HG03108 (cell line): ENCODE measurements at regions not wholly inside any gene's neighbourhood (a gene's known extent, or its start where the extent isn't known, plus 50 kb on each side); places are given as distances from the start of the nearest gene placed in this dataset.

Experiments
- ATAC-seq: cut with Tn5 transposase; IDR thresholded peaks from one replicate; pipeline ENCODE4 v1.9.1; 2021; ENCODE audit warnings: moderate library complexity; ENCODE audit not compliant: unreplicated experiment

DNA sequence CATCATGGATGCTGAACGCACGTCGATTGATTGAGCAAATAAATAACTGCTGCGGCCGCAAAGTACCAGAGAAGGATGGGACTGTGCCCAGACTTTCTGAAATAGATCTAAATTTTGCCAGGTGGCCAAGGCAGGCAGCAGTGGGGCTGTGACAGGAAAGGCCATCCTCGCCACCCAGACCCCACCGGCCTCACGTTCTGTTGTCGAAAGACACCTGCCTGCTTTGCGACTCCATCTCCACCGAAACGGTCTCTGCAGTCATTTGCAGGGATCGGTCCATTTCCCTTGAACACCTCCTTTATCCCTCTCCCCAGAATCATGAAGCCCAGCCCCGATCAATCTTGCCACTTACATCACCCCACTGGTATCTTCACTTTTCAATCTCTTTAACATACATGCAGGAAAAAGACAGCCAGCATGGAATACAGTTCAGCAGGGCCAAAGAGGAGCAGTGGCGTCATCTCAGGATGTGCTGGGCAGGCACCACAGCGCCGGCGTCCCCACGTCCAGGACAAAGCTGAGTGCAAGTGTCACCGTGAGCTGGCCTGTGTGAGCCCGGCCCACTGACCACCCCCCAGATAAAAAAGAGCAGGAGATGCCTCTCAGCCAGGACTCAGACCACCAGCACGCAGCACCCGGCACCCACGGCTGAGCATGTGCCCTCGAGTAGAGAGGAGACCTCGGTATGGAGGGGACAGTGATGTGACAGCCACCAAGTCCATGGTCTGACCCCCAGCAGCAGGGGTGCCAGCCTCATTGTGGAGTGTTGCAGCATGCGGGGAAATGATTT, 610.3 kb downstream of the TBC1D22A start:
- no peak for ATAC-seq

DNA sequence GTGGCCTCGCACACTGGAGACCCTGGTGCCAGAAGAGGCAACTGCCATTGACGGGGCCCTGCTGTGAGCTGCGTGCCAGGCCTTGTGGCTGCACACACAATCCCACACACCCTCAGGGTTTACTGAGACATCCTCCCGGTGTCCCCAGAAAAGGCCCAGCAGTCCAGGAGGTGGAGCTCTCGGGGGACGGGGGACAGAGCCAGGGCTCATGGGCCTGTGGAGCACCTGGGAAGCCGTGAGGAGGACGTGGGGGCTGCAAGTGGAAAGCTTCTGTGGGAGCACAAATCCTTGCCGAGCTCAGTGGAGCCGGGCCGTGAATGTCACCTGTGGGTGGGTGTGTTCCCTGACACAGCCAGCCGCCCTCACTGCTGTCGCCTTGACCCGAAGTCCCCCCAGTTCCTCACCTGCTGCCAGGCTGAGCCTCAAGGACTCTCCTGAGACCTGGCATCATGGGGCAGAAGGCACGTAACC, 609.7 kb downstream of the TBC1D22A start:
- ATAC-seq, result no peak

DNA sequence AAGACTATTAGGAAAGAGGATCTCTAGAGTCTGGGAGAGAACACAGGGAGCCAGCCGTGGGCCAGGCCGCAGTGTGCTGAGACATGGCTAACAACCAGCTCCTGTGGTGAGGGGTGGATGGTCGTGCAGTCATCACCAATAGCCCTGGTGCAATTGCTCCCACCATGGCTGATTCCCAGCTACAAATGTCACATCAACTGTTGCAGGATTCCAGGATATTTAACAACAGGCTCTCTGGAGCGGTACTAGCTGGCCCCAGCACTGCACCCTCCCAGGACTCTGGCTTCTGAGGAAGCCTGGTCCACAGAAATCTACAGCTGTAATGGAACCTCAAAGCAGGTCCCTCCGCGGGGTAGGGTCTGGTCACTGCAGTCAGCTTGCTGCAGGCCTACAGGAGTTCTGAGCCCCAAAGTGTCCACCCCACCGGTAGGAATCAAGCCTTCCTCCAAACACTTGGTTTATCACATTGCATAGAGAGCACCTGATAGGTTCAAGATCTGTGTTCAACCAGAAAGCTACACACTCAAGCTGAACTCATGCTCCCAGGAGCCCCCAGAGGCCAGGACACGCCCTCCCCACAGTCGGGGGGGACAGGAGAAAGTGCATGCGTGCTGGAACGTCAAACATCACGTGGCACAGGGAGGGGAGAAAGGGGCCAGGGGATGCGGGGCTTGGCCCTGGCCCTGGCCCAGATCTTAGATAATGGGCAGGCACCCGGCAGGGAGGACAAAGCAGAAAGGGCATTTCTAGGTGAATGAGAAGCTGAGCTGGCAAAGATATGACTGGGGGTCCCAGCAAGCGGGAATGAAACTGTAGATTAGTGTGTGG, 609.0 kb downstream of the TBC1D22A start:
- ATAC-seq, result no peak

DNA sequence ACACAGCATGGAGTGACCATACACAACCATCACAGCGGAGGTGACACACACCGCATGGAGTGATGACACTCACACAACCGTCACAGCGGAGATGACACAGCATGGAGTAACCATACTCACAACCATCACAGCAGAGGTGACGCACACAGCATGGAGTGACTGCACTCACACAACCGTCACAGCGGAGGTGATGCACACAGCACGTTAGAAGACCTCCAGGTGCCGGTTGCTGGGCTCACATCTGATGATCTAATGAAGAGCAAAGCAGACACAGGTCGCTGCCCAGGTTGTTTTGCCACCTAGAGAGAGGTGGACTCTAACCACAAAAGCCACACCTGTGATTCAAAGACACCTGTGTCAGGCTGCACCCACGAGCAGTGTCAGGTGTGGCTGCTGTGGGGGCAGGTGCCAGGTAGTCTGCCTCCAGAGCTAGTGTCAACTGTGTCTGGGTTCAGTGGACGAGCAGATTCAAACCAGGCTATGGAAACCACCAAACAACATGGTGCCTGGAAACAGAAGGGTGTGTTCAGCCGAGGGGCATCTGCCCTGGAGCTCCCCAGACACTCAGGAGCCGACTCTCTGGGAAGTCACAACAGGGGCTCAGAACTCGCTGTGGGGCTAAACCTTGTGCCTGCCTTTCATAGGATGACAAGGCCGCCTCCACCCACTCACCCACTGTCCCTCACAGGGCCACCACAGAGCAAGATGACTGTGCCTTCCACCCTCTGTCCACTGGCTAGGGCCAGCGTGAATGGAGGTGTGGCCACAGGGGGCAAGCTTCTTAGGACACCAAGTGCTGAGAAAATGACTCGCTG, 608.2 kb downstream of the TBC1D22A start:
- no peak for ATAC-seq

DNA sequence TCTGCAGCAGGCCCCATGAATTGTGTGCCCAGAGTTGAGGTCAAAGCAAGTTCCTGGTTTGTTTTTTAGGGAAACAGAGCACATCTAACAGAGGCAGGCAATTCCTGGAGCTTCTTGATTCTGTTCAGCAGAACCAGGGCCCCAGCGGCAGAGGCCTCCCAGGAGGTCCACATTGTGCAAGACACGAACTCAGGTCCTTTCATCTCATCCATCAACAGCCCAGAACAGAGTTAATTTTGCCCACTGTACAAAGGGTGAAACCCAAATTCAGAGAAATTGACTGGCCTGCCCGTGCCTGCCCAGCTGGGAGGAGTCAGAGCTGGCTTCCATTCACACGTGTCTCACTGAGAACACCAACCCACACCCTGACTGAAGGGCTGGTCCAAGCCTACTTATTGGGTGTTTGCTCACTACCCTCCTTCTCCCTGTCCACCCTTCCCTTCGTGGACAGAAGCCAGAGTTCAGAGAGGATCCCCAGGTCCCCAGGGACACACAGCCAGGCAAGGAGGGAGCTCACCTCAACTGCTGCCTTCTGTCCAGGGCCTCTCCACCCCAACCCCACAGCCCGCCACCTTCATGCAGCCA, 607.1 kb downstream of the TBC1D22A start:
- ATAC-seq, result no peak

DNA sequence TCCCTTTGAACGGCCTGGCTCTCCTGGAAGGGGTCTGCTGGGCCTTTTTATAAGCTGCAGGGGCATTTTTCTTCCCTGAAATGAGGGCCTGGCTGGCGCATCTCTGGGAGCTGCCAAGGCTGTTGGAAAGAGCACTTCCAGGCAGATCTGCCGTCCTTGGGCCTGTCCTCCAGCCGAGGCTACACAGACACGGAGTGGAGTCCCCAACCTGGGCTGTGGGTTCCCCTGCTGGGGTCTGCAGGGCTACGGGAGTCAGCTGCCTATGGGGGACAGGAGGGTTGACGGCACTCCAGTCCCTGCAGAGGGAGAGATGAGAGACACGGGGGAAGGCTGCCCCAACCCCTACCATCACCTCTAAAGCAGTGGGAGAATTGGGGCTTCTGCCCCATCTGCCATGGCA, 606.6 kb downstream of the TBC1D22A start:
- no peak for ATAC-seq

DNA sequence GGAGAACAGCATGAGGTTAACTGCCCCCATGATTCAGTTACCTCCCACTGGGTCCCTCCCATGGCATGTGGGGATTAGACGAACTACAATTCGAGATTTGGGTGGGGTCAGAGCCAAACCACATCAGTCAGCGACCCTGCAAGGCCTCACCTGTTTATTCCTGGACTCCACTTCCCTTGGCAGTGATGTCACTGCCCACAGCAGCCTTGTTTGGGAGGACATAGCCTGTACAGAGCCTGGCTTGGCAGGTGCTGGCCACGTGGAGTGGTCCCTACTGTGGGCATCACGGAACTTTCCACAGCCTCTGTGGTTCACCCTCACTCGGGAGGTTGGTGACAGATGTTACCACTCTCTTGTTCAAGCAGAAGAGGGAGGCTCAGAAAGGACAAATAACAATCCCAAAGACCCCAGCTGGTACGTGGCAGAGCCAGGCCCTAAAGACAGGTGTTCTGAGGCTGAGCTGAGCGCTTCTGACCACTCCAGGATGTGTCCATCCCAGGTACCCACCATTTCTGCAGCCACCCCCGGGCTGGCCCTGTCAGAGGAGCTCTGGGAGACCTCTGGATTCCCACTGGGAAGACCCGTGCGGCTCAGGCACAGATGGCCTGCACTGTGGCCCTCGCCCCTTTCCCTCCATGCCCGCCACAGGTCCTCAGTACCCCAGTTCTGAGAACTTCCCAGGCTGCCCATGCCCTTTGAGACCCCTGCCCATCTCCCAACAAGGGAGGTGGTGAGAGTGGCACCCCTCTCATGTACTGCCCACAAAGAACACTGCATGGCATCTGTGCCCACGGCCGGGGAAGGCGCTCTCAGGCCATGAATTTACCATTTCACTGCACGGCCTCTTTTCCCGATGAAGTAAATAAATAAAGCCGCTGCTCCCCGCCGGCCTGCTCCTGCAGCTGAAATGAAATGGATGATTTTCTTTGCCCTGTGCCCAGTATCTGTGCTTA, 605.8 kb downstream of the TBC1D22A start:
- no peak for ATAC-seq

DNA sequence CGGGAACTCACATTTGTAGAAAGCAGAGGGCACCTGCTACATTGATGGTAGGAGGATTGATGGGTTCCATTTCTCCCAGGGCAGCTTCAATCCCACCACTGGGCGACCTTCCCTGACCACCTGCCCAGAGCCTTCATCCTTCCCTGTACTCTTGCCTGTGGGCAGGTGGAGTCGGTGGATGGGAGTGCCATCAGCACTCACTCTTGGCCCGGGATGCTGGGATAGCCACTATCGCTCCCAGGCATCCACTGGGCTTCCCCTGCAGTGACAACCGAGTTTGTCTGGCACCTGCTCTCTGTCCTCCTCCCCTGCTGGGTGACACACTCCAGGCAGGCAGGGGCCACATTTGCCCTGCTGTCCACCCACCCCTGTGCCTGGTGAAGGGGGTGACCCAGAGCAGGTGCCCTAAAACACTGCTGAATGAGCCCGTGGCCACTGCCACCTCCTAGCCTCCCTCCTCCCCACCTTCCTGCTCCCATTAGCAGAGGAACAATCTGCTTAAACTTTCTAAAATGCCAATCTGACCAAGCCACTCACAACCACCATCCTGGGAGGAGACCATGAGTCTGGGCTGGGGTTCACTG, 604.7 kb downstream of the TBC1D22A start:
- ATAC-seq, result no peak

DNA sequence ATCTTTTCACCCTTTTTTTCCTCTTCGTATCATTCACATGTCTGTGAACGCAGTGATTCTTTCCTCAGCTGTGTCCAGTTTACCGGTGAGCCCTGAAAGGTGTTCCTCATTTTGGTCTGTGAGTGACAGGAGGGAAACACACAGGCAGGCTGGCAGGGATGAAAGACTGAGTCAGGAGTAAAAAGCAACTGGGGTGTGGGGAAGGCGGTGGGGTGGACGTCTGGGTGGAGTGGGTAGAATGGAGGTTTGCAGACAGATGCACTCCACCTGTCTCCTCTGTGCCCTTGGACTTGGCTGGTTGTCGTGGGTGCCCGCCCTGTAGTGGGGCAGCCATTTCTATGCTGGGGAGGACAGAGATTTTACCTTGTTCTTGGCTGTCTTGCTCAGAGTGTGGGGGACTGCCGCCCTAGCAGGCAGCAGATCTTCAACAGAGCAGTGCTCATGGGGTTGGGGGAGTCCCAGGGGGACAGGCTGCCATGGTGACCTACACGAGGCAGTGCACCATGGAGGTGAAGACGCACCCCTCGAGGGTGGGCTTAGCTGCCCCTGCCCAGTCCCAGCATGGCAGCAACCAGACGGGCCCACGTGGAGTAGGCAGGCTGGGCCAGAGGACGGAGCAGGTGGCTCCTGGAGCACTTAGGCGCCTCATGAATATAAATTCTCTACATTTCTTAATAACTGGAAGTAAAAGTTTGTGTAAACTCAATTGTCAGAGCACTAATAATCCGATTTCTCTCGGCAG, 603.7 kb downstream of the TBC1D22A start:
- no peak for ATAC-seq

DNA sequence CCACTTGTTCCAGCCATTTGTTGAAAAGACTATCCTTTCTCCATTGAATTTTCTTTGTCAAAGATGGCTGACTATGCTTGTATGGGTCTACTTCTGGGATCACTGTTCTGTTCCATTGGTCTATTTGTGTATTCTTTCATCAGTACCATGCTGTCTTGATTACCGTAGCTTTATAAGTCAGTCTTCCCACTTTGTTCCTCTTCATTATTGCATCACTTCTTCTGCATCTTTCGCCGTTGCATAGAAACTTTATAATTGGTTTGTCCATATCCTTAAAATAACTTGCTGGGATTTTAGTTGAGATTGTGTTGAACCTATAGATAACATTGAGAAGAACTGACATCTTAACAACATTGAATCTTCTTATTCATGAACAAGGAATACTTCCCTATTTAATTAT, 598.8 kb downstream of the TBC1D22A start:
- no peak for ATAC-seq

DNA sequence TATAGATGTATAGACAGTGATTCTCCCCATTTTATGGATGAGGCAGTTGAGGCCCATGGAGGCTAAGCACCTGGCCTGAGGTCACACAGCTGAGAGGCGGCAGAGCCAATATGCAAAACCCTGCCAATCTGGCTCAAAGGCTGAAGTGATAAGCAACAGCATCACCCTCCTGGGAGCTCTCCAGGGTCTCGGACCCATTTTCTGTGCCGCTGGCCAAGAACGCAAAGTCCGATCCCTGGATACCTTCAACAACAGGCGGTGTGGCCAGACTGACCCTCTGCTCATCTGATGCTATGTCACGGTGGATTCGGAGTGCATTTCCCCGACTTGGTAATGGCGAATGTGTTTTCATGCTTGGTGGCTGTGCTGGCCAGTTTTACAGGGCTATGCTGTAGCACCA, 595.0 kb downstream of the TBC1D22A start:
- no peak for ATAC-seq

DNA sequence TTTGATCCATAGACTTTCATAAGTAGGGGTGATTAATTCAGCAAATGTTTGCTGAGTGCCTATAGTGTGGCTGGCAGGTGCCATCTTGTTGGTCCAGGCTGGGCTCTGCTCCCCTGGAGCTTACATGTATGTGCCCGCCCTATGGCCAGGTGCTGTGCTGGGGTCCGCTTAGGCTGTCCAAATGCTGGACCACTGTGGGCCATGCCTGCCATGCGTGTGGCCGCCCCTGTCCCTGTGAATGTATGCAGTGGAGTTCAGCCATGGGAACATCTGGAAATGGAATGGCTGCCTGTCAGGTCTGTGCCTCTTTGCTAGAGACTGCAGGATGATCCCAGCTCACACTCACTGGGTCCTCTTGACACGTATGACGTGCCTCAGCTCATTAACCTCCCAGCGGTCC, 594.6 kb downstream of the TBC1D22A start:
- no peak for ATAC-seq

DNA sequence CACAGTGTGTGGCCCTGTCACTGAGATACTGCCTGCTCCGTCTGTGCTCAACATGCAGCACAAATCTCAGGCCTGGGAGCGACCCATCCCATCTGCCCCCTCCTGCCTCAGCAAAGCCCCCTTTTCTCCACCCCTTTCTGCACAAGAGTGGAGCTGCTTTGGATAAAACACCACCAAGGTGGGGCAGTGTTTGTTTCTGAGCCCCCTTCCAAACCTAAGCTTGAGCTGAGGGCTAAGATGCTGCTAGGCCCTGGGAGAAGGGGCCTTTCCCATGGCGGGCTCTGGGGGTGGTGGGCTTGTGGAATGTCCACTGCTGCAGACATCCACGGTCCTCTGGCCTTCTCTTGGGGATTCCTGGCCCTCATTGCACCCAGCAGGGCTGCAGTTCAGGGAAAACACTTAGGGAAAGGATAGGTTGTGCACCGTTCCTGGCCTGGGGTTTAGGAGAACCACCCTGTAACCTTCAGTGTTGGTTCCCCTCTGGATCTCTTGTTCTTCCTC, 594.1 kb downstream of the TBC1D22A start:
- no peak for ATAC-seq

DNA sequence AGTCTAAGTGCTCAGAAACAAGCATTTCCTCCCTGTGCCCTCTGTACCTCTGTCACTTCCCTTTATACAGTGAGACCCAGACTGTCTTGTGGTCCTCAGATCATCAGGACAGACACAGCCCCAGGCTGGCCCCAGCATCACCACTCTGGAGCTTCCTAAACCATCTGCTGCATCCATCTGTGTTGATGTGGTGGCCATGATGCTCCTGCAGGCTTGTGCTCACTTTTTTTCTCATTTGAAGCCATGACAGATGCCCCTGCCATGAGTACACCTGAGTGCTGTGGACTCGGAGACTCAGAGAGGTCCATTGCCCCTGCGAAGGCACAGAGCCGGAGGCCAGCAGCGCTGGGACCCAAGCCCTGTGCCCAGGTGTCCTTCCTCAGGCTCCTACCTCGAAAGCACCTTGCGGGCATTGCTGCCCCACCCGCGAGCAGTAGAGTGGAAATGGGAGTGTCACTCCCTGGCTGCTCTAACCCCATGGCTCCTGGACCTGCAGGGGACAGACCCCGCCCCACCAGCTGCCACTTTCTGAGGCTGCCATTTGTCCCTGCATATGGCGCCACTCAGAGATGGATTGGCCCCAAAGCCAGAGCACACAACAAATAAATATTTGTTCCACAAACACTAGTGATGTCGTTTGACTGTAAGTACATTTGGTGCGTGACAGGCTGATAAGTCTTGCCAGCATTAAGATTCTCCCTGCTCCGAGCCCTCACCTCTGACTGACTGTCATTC, 593.5 kb downstream of the TBC1D22A start:
- ATAC-seq, result no peak

DNA sequence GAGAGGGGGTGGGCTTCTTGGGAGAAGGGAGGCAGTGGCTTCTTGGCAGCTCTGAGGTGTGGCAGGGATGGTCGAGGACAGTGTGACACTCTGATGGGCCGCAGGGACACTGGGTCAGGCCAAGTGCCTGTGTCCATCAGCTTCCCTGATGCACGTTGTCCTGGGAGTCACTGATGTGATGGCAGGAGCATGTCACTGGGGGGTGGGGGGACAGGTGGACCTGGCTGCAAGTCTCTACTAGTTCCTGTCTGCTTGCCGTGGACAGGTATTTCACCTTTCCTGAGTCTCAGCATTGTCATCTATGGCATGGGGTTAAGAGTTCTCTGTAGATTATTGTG, 592.9 kb downstream of the TBC1D22A start:
- ATAC-seq, result no peak

DNA sequence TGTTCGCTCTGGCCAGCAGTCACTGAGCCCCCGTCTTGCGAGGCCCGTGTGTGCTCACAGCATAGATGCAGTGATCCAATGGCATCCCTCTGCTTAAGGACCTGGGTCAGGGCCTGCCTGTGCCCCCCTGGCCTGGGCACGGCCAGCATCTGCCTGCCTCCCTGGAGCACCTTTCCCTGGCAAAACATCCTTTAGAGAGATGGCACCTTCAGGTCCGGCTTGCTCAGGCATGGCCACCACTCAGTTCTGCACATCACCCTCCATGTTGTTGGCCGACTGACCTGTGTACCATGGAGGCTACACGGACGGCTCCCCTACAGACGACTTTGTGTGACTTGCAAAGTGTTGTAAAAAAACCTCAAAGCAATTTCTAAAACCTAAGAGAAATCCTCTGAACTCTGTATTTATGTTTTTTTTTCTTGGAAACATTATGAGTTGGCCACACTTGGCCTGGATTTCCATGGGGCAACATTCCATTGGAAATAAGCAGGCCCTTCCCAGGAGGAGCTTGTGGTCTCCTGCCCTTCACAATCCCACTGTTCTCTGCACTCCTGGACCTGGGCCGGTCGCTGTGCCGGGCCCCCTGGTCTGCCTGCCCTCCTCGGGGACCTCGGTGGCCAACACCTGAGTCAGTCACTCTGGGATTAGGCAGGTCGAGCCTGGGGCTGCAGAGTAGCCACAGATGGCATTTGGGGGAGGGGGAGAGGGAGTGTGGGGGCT, 592.4 kb downstream of the TBC1D22A start:
- no peak for ATAC-seq

DNA sequence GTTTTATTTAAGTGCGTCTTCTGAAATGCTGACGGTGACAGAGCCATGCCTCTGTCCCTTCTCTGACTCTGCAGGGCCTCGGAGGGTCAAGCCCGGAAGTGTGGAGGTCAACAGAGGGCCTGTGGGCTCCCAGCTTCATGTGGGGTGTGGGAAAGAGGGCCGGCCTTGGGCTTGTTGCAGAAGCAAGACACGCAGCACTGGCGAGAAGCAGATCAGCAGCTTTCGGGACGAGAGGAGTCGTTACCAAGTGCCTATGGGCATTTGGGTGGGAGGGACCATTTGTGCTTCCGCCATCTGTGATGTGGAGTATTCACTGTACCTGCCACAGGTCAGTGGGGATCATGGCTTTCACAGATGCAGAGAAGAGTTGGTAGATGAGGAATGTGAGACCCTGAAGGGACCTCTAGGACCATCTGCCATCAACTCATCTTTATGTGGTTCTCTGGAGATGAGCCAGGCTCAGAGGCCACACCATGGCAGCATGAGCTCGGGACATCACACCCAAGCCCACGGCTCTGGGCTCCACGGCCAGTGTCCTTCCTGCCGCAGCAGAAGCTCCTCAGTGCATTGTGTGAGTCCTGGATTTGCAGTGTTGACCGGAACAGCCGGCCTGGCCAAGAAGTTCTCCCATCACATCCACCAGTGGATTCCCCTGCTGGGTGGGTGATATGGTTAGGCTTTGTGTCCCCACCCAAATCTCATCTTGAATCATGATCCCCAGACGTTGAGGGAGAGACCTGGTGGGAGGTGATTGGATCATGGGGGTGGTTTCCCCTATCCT, 590.7 kb downstream of the TBC1D22A start:
- no peak for ATAC-seq
